ENCODE measurements at regions not wholly inside any gene's neighbourhood (a gene's known extent, or its start where the extent isn't known, plus 50 kb on each side); places are given as distances from the start of the nearest gene placed in this dataset.

DNA sequence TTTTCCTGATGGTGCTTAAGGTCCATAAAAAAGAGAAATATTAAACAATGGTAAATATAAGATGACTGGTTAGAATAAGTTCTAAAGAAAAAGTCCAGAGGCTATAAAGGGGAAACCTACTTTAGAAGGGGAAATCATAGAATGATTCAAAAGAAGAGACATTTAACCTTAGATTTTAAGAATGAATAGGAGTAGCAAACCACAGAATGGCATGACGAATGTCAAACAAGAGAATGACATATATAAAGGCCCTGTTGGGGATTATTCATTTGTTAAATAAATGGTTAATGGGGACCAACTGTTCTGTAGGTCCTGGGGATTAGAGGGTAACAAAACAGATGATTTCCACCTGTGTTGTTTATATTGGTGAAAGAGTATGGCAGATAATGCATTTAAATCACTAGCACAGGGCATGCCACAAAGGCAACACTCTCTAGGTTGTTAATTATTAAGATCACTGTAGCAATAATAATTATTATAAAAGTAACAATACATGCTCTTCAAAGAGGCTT, 495.2 kb upstream of the GRIA1 start:
- H3K9me3 Mint-ChIP-seq, result peaks cover 14% of the 10 kb centered on the region
- H3K36me3 ChIP-seq (ENCODE audit: control insufficient read depth, insufficient read depth, low read length), result no peaks in the 10 kb centered on the region
- H3K27ac ChIP-seq (ENCODE audit: low read depth, low read length), result no peak overlapping the region
- no peaks in the 10 kb centered on the region for H3K36me3 Mint-ChIP-seq (ENCODE audit: low read depth)
- H3K27me3 Mint-ChIP-seq (ENCODE audit: insufficient read depth), result no peaks in the 10 kb centered on the region
- WGBS, 2 experiments (ENCODE audit: insufficient coverage in 1 of 2, insufficient read length in 1 of 2), result 87 to 92% methylated on average over 1 of the region's 1 CpG
- peaks cover 24% of the 10 kb centered on the region for H3K9me3 ChIP-seq (ENCODE audit: control insufficient read depth, low read length)
- peaks cover 3% of the 10 kb centered on the region for H3K4me1 Mint-ChIP-seq
- no peak overlapping the region for H3K4me3 ChIP-seq (ENCODE audit: low read length)
- H3K27me3 ChIP-seq (ENCODE audit: control insufficient read depth, insufficient read depth, low read length, poor library complexity, severe bottlenecking), result no peaks in the 10 kb centered on the region
- no peak overlapping the region for H3K9ac ChIP-seq (ENCODE audit: extremely low read depth, low read length, poor library complexity, severe bottlenecking)
- no peak for DNase-seq
- TF ChIP-seq, protein P1, sequence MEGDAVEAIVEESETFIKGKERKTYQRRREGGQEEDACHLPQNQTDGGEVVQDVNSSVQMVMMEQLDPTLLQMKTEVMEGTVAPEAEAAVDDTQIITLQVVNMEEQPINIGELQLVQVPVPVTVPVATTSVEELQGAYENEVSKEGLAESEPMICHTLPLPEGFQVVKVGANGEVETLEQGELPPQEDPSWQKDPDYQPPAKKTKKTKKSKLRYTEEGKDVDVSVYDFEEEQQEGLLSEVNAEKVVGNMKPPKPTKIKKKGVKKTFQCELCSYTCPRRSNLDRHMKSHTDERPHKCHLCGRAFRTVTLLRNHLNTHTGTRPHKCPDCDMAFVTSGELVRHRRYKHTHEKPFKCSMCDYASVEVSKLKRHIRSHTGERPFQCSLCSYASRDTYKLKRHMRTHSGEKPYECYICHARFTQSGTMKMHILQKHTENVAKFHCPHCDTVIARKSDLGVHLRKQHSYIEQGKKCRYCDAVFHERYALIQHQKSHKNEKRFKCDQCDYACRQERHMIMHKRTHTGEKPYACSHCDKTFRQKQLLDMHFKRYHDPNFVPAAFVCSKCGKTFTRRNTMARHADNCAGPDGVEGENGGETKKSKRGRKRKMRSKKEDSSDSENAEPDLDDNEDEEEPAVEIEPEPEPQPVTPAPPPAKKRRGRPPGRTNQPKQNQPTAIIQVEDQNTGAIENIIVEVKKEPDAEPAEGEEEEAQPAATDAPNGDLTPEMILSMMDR (conservative IDR thresholded peaks at IDR 0.05), result no peak
- no peak overlapping the region for H3K4me3 Mint-ChIP-seq
- H3K4me1 ChIP-seq (ENCODE audit: control insufficient read depth, insufficient read depth, low read length), result no peaks in the 10 kb centered on the region
- H3K27ac Mint-ChIP-seq, result no peak overlapping the region

DNA sequence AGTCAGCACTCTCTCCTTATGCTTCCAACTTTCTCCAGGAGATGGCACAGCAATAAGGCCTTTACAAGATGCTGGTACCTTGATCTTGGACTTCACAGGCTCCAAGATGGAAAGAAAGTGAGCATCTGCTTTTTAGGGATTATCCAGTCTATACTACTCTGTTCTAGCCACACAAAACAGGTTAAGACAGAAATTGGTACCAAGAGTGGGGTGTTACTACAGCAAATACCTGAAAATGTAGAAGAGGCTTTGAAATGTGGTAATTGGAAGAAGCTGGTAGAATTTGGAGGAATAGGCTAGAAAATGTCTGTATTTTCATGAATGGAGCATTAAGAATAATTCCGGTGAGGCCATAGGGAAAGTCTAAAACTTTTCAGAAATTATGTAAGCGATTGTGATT, 484.8 kb upstream of the GRIA1 start:
- DNase-seq, result no peak
- H3K4me3 Mint-ChIP-seq, result no peak overlapping the region
- Histone ChIP-seq H3K9ac (ENCODE audit: extremely low read depth, low read length, poor library complexity, severe bottlenecking) (no peak overlapping the region), H3K36me3 (ENCODE audit: control insufficient read depth, insufficient read depth, low read length) (no peaks in the 10 kb centered on the region), H3K27ac (ENCODE audit: low read depth, low read length) (no peak overlapping the region), H3K9me3 (ENCODE audit: control insufficient read depth, low read length) (peaks cover 68% of the 10 kb centered on the region), H3K27me3 (ENCODE audit: control insufficient read depth, insufficient read depth, low read length, poor library complexity, severe bottlenecking) (no peaks in the 10 kb centered on the region), H3K4me3 (ENCODE audit: low read length) (peak overlapping the region; percentile 61), H3K4me1 (ENCODE audit: control insufficient read depth, insufficient read depth, low read length) (no peaks in the 10 kb centered on the region)
- 85 to 95% methylated on average over 2 of the region's 2 CpGs for WGBS, 2 experiments (ENCODE audit: insufficient coverage in 1 of 2, insufficient read length in 1 of 2)
- peaks cover 36% of the 10 kb centered on the region for H3K9me3 Mint-ChIP-seq
- peaks cover 11% of the 10 kb centered on the region for H3K4me1 Mint-ChIP-seq
- TF ChIP-seq, protein P1 (conservative IDR thresholded peaks at IDR 0.05), result no peak
- no peaks in the 10 kb centered on the region for H3K36me3 Mint-ChIP-seq (ENCODE audit: low read depth)
- no peaks in the 10 kb centered on the region for H3K27me3 Mint-ChIP-seq (ENCODE audit: insufficient read depth)
- H3K27ac Mint-ChIP-seq, result no peak overlapping the region

DNA sequence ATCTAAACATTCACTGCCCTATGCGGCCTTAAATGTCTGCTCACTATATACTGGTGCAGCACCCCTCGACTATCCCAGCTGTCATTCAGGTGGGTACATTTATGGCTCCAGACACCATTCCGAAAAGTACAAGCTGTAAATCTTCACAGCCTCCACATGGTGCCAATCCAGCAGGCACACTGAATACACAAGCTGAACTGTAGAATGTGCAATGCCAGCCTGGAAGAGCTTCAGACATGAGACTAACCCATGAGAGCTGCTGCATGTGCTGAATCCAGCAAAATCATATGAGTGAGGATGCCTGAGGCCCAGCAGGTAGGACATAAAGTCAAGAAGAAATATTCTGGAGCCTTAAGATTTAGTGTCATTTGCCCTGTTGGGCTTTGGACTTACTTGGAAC, 483.8 kb upstream of the GRIA1 start:
- H3K27ac Mint-ChIP-seq, result no peak overlapping the region
- H3K36me3 Mint-ChIP-seq (ENCODE audit: low read depth), result no peaks in the 10 kb centered on the region
- H3K36me3 ChIP-seq (ENCODE audit: control insufficient read depth, insufficient read depth, low read length), result no peaks in the 10 kb centered on the region
- no peaks in the 10 kb centered on the region for H3K4me1 ChIP-seq (ENCODE audit: control insufficient read depth, insufficient read depth, low read length)
- H3K4me3 ChIP-seq (ENCODE audit: low read length), result peak overlapping the region; percentile 61
- H3K4me3 Mint-ChIP-seq, result no peak overlapping the region
- peaks cover 15% of the 10 kb centered on the region for H3K4me1 Mint-ChIP-seq
- TF ChIP-seq, protein P1 (conservative IDR thresholded peaks at IDR 0.05), result no peak
- H3K9me3 ChIP-seq (ENCODE audit: control insufficient read depth, low read length), result peaks cover 73% of the 10 kb centered on the region
- H3K27me3 Mint-ChIP-seq (ENCODE audit: insufficient read depth), result no peaks in the 10 kb centered on the region
- WGBS, 2 experiments (ENCODE audit: insufficient coverage in 1 of 2, insufficient read length in 1 of 2), result 88% methylated on average over 3 of the region's 3 CpGs; no CpG with 5 or more reads in 1 of the 2 experiments
- no peak overlapping the region for H3K9ac ChIP-seq (ENCODE audit: extremely low read depth, low read length, poor library complexity, severe bottlenecking)
- no peak overlapping the region for H3K27ac ChIP-seq (ENCODE audit: low read depth, low read length)
- no peaks in the 10 kb centered on the region for H3K27me3 ChIP-seq (ENCODE audit: control insufficient read depth, insufficient read depth, low read length, poor library complexity, severe bottlenecking)
- H3K9me3 Mint-ChIP-seq, result peaks cover 37% of the 10 kb centered on the region
- no peak for DNase-seq

All from endodermal cell (in vitro differentiated cells).